ENCODE measurements at regions not wholly inside any gene's neighbourhood (a gene's known extent, or its start where the extent isn't known, plus 50 kb on each side); places are given as distances from the start of the nearest gene placed in this dataset.
"Not testable (repeated sequence)": the region's sequence is repeated elsewhere in the genome, so short reads cannot be mapped to it uniquely, and the experiment has no call there.

- no peak for TF ChIP-seq CTCF (IDR thresholded peaks at IDR 0.05; ENCODE audit: insufficient read depth, low read depth, low read length, missing control alignments)
Observed at GRCh38 chr11:91082255-91082654, 859.4 kb upstream of the CHORDC1 start.

GRCh38 chr11:91081440-91082043 lies 858.7 kb upstream of the CHORDC1 start:
- TF ChIP-seq CTCF (IDR thresholded peaks at IDR 0.05; ENCODE audit: insufficient read depth, low read depth, low read length, missing control alignments): no peak
- H3K4me3 ChIP-seq (ENCODE audit: low read length): no peak overlapping the region
- peak; percentile 89 for DNase-seq (ENCODE audit: low read depth)

More at GRCh38 chr11:91082255-91082654, 859.4 kb upstream of the CHORDC1 start:
- H3K4me3 ChIP-seq (ENCODE audit: low read length): no peak overlapping the region
- DNase-seq (ENCODE audit: low read depth): no peak

DNA sequence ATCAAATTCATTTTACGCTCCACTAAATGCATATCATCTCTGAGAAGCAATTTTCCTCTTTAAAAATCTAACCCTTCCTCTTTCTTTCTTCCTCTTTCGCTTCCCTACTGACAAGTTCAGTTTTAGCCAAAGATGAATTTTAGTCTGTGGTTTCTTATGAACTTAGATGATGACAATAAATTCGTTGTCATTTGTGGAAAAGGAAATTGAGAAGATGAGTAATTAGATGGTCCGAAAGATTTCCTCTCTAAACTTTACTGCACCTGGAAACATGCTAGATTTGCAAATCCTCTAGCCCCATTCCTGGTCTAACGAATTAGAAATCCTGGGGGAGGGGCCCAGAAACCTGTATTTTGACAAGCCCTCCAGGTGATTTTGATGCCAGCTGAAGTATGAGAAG lies 855.4 kb upstream of the CHORDC1 start:
- no peak overlapping the region for H3K4me3 ChIP-seq (ENCODE audit: low read length)
- no peak for DNase-seq (ENCODE audit: low read depth)

GRCh38 chr11:91075032-91075695 lies 852.3 kb upstream of the CHORDC1 start:
- no peak for TF ChIP-seq CTCF (IDR thresholded peaks at IDR 0.05; ENCODE audit: insufficient read depth, low read depth, low read length, missing control alignments)
- no peak for DNase-seq (ENCODE audit: low read depth)
- H3K4me3 ChIP-seq (ENCODE audit: low read length): no peak overlapping the region

More for the DNA sequence above, 855.4 kb upstream of the CHORDC1 start:
- TF ChIP-seq CTCF (IDR thresholded peaks at IDR 0.05; ENCODE audit: insufficient read depth, low read depth, low read length, missing control alignments): no peak

DNA sequence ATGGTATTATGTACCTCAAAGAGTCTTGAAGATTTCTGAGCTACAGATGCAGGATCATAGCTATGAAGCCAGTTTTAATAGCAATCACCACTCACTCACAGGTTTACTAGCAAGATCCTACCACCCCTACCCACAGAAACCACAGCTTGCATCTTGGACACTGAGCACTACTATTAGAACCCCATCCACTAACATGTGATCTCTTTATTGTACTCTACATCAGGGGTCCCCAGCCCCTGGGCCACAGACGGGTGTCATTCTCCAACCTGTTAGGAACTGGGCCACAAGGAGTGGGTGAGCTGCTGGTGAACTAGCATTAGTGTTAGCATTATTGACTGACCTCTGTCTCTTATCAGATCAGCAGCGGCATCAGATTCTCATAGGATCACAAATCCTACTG lies 844.8 kb upstream of the CHORDC1 start:
- TF ChIP-seq CTCF (IDR thresholded peaks at IDR 0.05; ENCODE audit: insufficient read depth, low read depth, low read length, missing control alignments): no peak
- no peak overlapping the region for H3K4me3 ChIP-seq (ENCODE audit: low read length)
- DNase-seq (ENCODE audit: low read depth): no peak

DNA sequence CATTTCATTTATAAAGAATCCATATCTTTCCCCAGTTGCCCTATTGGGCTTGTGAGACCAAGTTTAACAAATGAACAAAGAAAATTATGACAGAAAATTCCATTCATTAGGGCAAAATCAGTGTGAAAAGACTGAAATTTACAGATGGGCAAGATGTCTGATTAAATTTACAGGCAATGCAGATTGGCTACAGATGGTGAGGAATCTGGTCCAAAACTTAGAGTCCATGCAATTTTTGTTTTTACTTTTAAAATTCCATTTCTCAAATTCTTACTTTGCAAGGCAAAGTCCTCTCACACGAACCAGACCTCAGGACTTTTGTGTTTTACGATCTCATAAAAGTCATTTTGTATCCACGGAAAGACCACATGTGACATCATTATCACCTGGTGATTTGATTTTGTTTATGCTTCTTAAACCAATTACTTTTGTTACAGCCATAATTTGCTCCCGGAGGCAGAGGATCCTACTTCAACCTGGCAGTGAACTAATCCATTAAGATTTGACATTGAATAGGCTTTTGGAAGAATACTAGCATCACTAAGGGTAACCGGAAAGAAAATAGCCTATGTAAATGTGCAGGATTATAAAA lies 843.7 kb upstream of the CHORDC1 start:
- DNase-seq (ENCODE audit: low read depth): no peak
- no peak for TF ChIP-seq CTCF (IDR thresholded peaks at IDR 0.05; ENCODE audit: insufficient read depth, low read depth, low read length, missing control alignments)
- H3K4me3 ChIP-seq (ENCODE audit: low read length): no peak overlapping the region

- H3K4me3 ChIP-seq (ENCODE audit: low read length): not testable (repeated sequence)
Observed at GRCh38 chr11:91063399-91063798, 840.5 kb upstream of the CHORDC1 start.

More at GRCh38 chr11:91063399-91063798, 840.5 kb upstream of the CHORDC1 start:
- not testable (repeated sequence) for DNase-seq (ENCODE audit: low read depth)

All from epithelial cell of esophagus (primary cell).